ENCODE measurements at regions not wholly inside any gene's neighbourhood (a gene's known extent, or its start where the extent isn't known, plus 50 kb on each side); places are given as distances from the start of the nearest gene placed in this dataset.

DNA sequence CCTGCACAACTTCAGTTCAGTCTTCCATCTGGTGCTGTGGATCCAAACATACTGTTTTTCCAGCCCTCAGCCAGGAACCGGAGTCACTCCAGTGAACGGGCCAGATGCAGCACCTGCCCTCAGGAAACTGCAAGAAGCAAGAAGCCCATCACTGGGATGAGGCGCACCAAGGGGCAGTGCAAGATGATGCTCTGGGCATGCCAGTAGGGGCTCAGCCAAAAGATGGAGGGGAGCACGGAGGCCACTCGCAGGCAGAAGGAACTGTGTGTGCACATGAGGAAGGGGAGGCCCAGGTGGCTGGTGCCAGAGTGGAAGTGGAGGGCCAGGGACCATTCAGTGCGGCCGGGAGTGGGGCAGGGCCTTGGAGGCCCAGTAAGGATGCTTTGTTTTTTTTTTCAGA, 161.7 kb upstream of the MAMLD1 start:
- TF ChIP-seq, protein P1, sequence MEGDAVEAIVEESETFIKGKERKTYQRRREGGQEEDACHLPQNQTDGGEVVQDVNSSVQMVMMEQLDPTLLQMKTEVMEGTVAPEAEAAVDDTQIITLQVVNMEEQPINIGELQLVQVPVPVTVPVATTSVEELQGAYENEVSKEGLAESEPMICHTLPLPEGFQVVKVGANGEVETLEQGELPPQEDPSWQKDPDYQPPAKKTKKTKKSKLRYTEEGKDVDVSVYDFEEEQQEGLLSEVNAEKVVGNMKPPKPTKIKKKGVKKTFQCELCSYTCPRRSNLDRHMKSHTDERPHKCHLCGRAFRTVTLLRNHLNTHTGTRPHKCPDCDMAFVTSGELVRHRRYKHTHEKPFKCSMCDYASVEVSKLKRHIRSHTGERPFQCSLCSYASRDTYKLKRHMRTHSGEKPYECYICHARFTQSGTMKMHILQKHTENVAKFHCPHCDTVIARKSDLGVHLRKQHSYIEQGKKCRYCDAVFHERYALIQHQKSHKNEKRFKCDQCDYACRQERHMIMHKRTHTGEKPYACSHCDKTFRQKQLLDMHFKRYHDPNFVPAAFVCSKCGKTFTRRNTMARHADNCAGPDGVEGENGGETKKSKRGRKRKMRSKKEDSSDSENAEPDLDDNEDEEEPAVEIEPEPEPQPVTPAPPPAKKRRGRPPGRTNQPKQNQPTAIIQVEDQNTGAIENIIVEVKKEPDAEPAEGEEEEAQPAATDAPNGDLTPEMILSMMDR (IDR thresholded peaks at IDR 0.05): no peak
- no peak for TF ChIP-seq TCF7L2 (IDR thresholded peaks at IDR 0.05; ENCODE audit: low read depth, low read length)
- TF ChIP-seq POLR2AphosphoS5 (IDR thresholded peaks at IDR 0.05; ENCODE audit: low read depth, low read length): no peak
- no peak for TF ChIP-seq SIN3A (IDR thresholded peaks at IDR 0.05; ENCODE audit: borderline replicate concordance, insufficient read depth, low read depth, low read length)

All from Panc1 (cell line).